PC-3 (cell line): ENCODE measurements at regions not wholly inside any gene's neighbourhood (a gene's known extent, or its start where the extent isn't known, plus 50 kb on each side); places are given as distances from the start of the nearest gene placed in this dataset.

ENCODE experiments used
- CTCF ChIP-seq: fragments of 300-600 bp; sonication (generic); conservative IDR thresholded peaks from 2 replicates; pipeline ENCODE4 v1.5.1; 2017; ENCODE audit warnings: antibody characterized with exemption, low read depth, mild to moderate bottlenecking, low read length
- EZH2 ChIP-seq: fragments of 300-600 bp; sonication (generic); IDR thresholded peaks from one replicate; pipeline ENCODE4 v1.6.1; 2017; ENCODE audit warnings: antibody characterized with exemption, mild to moderate bottlenecking, low read length; ENCODE audit not compliant: unreplicated experiment
- EZH2phosphoT487 ChIP-seq: fragments of 300-600 bp; sonication (generic); IDR thresholded peaks from 2 replicates; pipeline ENCODE4 v1.6.1; 2018; ENCODE audit warnings: mild to moderate bottlenecking, antibody characterized with exemption, low read length, borderline replicate concordance

GRCh38 chr10:70939441-70940003 lies 51.2 kb upstream of the PCBD1 start:
- TF ChIP-seq CTCF (no peak), EZH2 (no peak), EZH2phosphoT487 (no peak)
